ENCODE measurements at regions not wholly inside any gene's neighbourhood (a gene's known extent, or its start where the extent isn't known, plus 50 kb on each side); places are given as distances from the start of the nearest gene placed in this dataset.

DNA sequence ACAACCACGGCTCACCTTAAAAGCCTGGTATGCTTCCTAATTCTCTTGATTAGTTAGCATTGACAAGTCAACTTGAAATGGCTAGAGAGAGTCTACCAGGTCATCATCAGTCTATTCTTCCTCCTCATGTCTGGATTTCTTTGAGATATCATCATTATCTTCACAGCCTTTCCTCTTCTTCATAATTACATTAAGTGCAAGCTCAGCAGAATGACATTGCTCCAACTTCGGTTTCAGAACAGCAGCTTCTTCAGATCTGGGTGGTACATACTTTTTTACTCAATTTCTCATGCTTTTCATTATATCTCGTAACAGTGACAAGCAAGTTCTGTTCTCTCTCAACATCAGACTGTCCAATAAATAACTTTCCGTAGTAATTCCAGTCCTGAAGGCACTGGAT is 337.5 kb upstream of the TENM3 start:
- TF ChIP-seq, protein P1, sequence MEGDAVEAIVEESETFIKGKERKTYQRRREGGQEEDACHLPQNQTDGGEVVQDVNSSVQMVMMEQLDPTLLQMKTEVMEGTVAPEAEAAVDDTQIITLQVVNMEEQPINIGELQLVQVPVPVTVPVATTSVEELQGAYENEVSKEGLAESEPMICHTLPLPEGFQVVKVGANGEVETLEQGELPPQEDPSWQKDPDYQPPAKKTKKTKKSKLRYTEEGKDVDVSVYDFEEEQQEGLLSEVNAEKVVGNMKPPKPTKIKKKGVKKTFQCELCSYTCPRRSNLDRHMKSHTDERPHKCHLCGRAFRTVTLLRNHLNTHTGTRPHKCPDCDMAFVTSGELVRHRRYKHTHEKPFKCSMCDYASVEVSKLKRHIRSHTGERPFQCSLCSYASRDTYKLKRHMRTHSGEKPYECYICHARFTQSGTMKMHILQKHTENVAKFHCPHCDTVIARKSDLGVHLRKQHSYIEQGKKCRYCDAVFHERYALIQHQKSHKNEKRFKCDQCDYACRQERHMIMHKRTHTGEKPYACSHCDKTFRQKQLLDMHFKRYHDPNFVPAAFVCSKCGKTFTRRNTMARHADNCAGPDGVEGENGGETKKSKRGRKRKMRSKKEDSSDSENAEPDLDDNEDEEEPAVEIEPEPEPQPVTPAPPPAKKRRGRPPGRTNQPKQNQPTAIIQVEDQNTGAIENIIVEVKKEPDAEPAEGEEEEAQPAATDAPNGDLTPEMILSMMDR (conservative IDR thresholded peaks at IDR 0.05) = no peak
- TF ChIP-seq ZFX (IDR thresholded peaks at IDR 0.05) = no peak

Measured in C4-2B (cell line).